ENCODE measurements at regions not wholly inside any gene's neighbourhood (a gene's known extent, or its start where the extent isn't known, plus 50 kb on each side); places are given as distances from the start of the nearest gene placed in this dataset.

GRCh38 chr5:30843541-30843940 is 349.9 kb upstream of the CDH6 start:
- no peaks in the 10 kb centered on the region for H3K9me3 ChIP-seq (ENCODE audit: control insufficient read depth, low read depth, low read length)
- Mint-ChIP-seq H3K4me1 (peaks cover 12 to 14% of the 10 kb centered on the region in 2 experiments), H3K27ac (no peak overlapping the region), H3K27me3 (ENCODE audit: low read depth) (no peaks in the 10 kb centered on the region), H3K4me3 (no peak overlapping the region), H3K9me3 (no peaks in the 10 kb centered on the region), H3K36me3 (ENCODE audit: insufficient read depth in 1 of 3, low read depth in 3 of 3) (no peaks in the 10 kb centered on the region)
- no peak overlapping the region for H2AK5ac ChIP-seq (ENCODE audit: insufficient read length, low read length)
- no peak overlapping the region for H2BK5ac ChIP-seq (ENCODE audit: insufficient read length, low read length)
- no peak overlapping the region for H2BK120ac ChIP-seq (ENCODE audit: low read depth, low read length, poor library complexity, severe bottlenecking)
- no peak overlapping the region for H3K4me2 ChIP-seq (ENCODE audit: insufficient read depth, insufficient read length, low read length)
- no peak overlapping the region for H4K8ac ChIP-seq (replicated peaks; ENCODE audit: insufficient read length, low read depth, low read length)
- H3K9ac ChIP-seq (ENCODE audit: extremely low read depth, insufficient read length, low read length): no peak overlapping the region
- H3K4me1 ChIP-seq (ENCODE audit: insufficient read depth, low read length): no peaks in the 10 kb centered on the region
- H3K27me3 ChIP-seq (ENCODE audit: insufficient read depth, low read length): no peaks in the 10 kb centered on the region
- H3K14ac ChIP-seq (ENCODE audit: insufficient read depth, low read length): no peak overlapping the region
- no peaks in the 10 kb centered on the region for H3K79me2 ChIP-seq (ENCODE audit: insufficient read depth, low read length)
- H2AFZ ChIP-seq (ENCODE audit: low read length): no peak overlapping the region
- no peaks in the 10 kb centered on the region for H3K23me2 ChIP-seq (ENCODE audit: insufficient read length, low read depth, low read length, poor library complexity, severe bottlenecking)
- no peak overlapping the region for H3K56ac ChIP-seq (ENCODE audit: insufficient read length, low read depth, low read length)
- no peak overlapping the region for H3T11ph ChIP-seq (ENCODE audit: low read length)
- no peak overlapping the region for H4K5ac ChIP-seq (ENCODE audit: insufficient read length, low read depth, low read length)
- TF ChIP-seq CTCF (conservative IDR thresholded peaks at IDR 0.05): no peak
- no peak overlapping the region for H2BK12ac ChIP-seq (ENCODE audit: insufficient read length, low read depth, low read length)
- H4K91ac ChIP-seq (ENCODE audit: insufficient read length, low read depth, low read length): no peak overlapping the region
- H3K27ac ChIP-seq (ENCODE audit: insufficient read length, low read depth, low read length): no peak overlapping the region
- H3K79me1 ChIP-seq (ENCODE audit: insufficient read depth, low read depth, low read length, poor library complexity, severe bottlenecking): no peaks in the 10 kb centered on the region
- no CpG with 5 or more reads among the region's 5 CpGs for WGBS (ENCODE audit: extremely low coverage, insufficient read length, low lambda C conversion rate)
- H2BK20ac ChIP-seq (ENCODE audit: low read depth, low read length, poor library complexity, severe bottlenecking): no peak overlapping the region
- no peaks in the 10 kb centered on the region for H4K20me1 ChIP-seq (ENCODE audit: control insufficient read depth, insufficient read depth, insufficient read length)
- H3K23ac ChIP-seq (ENCODE audit: insufficient read length, low read depth, low read length): no peak overlapping the region
- DNase-seq: no peak
- no peak overlapping the region for H2BK15ac ChIP-seq (ENCODE audit: low read depth, low read length)
- H3K18ac ChIP-seq (ENCODE audit: insufficient read length, low read depth, low read length): no peak overlapping the region
- H3K4ac ChIP-seq (ENCODE audit: low read depth, low read length): no peak overlapping the region

All from H9 (cell line).